Skeletal muscle cell (primary cell): ENCODE measurements at regions not wholly inside any gene's neighbourhood (a gene's known extent, or its start where the extent isn't known, plus 50 kb on each side); places are given as distances from the start of the nearest gene placed in this dataset.
"Not testable (repeated sequence)": the region's sequence is repeated elsewhere in the genome, so short reads cannot be mapped to it uniquely, and the experiment has no call there.

ENCODE experiments used
- DNase-seq: peaks from one replicate; pipeline ENCODE4 v3.0.0-alpha.2; 2010; ENCODE audit warnings: low read depth
- H3K4me3 ChIP-seq: 2 replicates; pipeline ENCODE4 v1.5.1; 2011; ENCODE audit warnings: low read depth, mild to moderate bottlenecking, control low read depth, low read length, moderate library complexity

DNA sequence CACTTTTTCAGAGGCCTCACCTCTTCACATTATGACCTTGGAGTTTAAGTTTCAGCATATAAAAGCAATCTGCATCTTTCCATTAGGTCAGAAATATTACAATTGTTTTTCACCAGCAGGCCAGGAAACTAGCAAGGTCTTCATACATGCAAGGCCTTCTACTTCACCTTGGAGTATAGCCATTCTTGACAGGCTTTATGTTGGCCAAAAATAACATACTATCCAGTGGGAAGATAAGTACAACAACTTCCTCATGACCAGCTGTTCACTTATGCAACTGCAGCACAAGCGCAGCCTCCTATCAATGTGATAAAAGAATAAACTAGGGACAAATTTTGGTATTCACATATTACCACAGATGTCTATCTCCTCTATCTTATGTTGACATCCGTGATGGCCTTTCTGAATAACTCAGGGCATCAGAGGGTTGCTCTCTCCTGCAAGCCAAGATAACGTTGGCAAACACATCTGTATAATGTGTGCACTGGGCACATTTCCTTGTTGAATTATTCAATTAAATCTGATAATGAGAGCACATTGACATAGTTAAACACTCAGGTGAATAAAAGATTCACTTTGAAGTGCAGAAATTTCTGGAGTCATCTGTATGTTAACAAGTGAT lies 239.8 kb downstream of the FZD1 start:
- H3K4me3 ChIP-seq: no peak overlapping the region
- DNase-seq: peak; percentile 20

DNA sequence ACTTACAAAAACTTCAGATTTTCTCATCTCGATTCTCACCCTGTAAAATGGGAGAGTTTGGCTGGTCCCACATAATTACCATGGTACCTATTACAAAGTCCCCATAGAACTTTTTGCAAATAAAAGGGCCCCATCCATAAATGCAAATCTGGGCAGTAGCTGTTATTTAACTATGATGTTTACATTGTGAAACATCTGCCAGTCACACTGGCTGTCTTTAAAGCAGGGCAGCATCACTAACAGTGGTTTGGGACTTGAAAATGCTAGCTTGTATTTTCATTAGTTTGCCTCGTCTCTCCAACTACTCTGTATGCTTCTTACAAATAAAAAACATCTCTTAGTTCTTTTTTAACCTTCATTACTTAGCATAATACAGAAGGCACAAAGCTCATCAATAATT lies 240.7 kb downstream of the FZD1 start:
- no peak for DNase-seq
- H3K4me3 ChIP-seq: no peak overlapping the region

DNA sequence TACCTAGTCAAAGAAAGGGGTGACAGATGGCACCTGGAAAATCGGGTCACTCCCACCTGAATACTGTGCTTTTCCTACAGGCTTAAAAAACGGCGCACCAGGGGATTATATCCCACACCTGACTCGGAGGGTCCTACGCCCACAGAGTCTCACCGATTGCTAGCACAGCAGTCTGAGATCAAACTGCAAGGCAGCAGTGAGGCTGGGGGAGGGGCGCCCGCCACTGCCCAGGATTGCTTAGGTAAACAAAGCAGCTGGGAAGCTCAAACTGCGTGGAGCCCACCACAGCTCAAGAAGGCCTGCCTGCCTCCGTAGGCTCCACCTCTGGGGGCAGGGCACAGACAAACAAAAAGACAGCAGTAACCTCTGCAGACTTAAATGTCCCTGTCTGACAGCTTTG lies 242.7 kb downstream of the FZD1 start:
- DNase-seq, H3K4me3 ChIP-seq: not testable (repeated sequence)

DNA sequence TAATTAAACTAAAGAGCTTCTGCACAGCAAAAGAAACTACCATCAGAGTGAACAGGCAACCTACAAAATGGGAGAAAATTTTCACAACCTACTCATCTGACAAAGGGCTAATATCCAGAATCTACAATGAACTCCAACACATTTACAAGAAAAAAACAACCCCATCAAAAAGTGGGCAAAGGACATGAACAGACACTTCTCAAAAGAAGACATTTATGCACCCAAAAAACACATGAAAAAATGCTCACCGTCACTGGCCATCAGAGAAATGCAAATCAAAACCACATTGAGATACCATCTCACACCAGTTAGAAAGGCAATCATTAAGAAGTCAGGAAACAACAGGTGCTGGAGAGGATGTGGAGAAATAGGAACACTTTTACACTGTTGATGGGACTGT lies 247.6 kb downstream of the FZD1 start:
- H3K4me3 ChIP-seq: not testable (repeated sequence)

DNA sequence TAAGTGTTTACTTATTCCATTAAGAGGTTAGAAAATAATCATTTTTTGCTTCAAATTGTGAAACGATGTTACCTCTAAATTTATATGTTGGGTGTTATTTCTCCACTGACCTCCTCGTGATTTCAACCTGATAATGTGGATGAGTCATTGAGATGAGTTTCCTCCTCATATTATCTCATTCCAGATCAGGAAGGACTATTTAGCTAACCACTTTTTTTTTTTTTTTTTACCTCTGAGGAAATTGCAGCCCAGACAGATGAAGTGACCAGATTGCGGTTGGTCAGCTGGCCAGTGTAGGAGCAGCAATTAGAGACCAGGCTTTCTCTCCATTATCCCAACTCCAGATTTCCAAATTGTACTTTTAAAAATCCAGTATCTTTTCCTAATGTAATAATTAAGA lies 248.7 kb downstream of the FZD1 start:
- no peak for DNase-seq
- no peak overlapping the region for H3K4me3 ChIP-seq

More for the DNA sequence above, 247.6 kb downstream of the FZD1 start:
- DNase-seq: not testable (repeated sequence)

DNA sequence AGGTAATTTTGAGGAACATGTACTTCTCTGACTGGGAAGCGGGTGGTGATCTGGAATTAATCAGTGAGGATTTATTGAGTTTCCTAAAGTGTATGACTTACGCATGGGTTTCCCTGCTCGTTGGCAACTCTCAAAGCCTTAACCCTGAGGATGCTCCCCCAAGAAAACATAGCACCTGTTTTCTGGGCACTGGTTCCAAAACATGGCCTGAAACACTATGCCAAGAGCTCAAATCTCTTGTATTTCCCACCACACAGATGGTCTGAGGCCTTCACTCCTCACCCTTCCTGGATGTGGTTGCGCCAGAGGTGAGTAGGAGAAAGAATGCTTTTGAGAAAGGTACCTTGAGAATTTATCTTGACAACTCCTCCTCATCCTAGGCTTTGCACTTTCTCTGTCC lies 250.4 kb downstream of the FZD1 start:
- H3K4me3 ChIP-seq: no peak overlapping the region
- DNase-seq: no peak

DNA sequence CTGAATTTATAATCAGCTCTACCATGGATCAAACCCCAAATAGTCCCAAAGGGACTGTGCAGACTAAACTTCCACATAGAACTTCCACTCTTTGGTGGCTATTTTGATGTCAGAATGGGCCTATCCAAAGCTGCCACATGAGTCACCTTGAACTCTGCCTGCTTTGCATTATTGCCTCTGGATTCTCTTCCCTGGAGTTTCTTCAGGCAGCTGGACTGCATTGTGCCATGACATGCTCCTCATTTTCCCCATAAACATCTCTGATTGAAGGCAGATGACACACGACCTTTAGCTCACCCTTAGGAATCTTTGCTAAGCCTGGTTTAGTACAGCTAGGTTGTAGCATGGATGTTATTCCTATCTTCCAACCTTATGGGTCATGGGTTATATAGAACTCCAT lies 251.7 kb downstream of the FZD1 start:
- no peak for DNase-seq
- no peak overlapping the region for H3K4me3 ChIP-seq

DNA sequence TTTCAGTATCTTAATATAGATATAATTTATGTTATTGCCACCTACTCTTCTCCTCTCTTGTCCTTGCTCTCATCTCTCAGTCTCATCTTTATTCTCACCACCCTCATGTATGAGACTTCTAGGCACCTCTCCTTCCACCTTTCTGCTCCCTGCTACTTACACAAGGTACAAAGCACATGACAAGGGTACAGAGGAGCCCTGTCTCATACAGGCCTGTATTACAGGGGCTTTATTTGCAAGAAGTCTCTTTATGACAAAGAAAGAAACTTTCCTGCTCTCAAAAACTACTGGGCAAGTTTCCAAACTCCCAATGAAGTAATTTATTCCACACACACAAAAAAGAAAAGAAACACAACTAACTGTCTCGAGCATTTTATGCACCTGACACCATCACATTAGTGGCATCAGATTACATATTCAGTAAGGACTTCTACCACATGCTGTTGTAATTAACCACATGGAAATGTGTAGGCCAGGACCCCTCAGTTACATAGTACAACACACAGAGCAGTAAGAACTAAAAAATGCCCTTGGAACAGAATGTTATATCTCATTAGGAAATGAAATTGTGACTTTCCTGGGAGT lies 253.1 kb downstream of the FZD1 start:
- H3K4me3 ChIP-seq: no peak overlapping the region
- no peak for DNase-seq

DNA sequence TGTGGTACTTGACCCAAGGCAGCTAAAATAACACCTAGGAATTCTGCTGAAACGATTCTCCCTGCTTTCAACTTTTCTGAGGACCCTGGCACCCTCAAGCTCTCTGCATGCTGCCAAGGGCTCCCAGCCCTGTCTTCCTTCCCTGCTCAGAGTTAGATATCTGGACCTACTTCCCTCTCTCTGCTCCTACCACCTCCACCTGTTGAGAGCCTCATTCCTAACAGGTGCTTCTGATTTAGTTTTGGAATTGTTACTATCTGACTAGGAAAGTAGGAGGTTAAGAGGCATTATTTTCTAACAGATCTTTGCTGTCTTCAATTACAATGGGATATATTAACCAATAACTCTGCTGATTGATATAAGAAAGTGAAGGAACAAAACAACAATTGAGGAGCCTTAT lies 253.8 kb downstream of the FZD1 start:
- DNase-seq: no peak

DNA sequence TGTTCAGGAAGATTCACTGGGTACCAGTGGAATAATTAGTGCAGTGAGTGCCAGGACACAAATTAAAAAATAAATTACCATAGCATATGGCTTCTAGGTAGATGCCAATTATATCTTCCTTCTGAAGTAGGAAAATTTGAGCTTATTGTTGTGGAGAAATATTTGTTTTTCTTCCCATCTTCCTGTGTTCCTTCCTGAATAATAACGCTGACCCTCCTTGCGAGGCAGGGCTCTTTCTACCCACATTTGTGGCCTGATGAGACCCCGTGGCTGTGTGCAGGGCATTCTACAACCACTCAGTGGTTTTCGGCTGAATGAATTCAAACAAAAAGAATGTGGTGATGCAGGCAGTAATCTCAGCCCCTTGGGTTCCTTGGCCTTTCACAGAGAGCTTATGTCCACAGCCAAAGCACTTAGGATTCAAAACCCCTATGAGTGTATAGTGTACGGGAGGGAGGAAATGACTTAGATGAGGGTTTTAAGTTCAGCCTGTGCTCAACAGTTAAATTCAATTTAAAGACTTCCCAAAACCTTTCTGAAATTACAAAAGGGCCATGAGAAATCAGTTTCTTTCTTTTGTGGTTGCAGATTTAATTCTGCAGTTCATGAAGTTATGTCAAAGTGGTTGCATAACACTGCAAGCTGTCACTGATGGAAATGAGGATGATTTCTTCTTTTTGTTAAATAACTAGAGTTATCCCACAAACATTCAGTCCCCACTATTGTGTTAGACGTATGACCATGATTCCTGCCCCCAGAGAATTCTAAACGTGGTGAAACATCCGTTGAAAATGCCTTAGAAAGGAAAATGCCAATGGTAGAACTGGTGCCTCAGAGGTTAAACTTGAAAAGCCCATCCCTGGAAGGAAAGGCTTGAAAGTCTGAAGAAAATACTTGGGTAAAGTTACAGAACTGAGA lies 255.3 kb downstream of the FZD1 start:
- H3K4me3 ChIP-seq: no peak overlapping the region
- peak; percentile 79 for DNase-seq

More for the DNA sequence above, 253.8 kb downstream of the FZD1 start:
- no peak overlapping the region for H3K4me3 ChIP-seq

DNA sequence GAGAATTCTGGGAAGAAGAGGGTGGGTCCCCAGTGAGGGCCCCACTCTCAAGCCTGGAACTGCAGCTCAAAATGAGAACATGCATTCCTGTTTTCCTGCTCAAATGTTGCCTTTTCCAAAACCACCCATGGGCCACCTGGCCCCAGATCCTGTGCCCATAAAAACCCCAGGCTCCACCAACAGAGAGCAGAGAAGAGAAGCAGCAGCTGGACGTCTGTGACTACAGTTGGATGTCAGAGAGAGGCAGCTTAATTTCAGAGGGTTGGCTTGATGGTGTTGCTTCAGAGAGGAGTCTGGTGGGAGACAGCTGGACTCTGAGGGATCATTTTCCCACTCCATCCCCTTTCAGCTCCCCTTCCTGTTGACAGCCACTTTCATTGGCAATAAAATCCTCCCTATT lies 256.4 kb downstream of the FZD1 start:
- H3K4me3 ChIP-seq: no peak overlapping the region
- no peak for DNase-seq

DNA sequence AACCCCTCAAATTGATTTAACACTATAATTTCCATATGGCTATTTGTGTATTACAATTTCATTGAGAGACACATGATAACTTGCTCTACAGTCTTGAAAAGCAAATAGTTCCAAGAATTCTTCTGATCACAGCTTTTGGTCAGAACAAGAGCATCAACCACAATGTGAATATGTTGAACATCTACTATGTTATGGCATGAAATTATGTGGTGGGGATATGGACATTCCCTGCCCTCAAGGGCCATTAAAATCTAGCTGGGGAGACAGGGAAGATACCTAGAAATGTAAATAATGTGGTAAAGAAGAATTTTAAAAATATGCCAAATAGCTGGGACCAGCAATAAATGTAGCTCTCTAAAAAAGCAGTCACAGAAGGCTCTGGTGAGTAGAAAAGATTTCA lies 262.2 kb downstream of the FZD1 start:
- no peak for DNase-seq

DNA sequence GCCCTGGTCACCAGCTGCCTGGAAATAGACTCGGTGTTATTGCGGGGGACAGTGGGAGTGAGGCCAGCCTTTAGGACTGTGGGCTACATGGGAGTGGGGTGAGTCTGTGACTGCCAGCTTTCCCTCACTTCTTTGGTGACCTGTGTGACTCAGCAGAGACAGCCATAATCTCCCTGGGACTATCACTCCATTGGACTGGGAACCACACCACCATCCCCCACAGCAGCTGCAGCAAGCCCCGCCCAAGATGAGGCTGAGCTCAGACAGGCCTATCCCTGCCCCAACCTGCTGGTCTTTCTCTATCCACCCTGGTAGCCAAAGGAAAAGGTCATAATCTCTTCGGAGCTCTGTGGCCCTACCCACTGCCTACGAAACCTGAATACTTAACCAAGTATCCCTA lies 263.2 kb downstream of the FZD1 start:
- no peak overlapping the region for H3K4me3 ChIP-seq
- DNase-seq: no peak

More for the DNA sequence above, 262.2 kb downstream of the FZD1 start:
- no peak overlapping the region for H3K4me3 ChIP-seq

DNA sequence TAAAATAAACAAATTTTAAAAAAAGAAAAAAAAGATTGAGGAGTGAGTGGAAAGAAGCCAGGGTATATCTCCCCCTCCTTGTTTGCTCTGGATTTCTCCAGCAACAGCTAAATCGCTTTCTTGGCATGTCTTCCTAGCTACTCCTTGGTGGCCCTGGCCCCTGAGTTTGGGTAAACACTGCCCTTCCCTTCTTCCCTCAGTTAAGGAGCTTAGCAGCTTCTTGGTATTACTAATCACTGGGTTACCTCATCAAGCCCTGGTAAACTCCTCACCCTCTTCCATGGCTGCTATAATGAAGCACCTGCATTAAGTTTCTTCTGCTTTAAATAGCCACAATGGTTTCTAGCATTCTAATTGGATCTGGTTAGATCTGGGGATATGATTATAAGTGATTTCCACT lies 269.8 kb downstream of the FZD1 start:
- no peak for DNase-seq
- H3K4me3 ChIP-seq: no peak overlapping the region

DNA sequence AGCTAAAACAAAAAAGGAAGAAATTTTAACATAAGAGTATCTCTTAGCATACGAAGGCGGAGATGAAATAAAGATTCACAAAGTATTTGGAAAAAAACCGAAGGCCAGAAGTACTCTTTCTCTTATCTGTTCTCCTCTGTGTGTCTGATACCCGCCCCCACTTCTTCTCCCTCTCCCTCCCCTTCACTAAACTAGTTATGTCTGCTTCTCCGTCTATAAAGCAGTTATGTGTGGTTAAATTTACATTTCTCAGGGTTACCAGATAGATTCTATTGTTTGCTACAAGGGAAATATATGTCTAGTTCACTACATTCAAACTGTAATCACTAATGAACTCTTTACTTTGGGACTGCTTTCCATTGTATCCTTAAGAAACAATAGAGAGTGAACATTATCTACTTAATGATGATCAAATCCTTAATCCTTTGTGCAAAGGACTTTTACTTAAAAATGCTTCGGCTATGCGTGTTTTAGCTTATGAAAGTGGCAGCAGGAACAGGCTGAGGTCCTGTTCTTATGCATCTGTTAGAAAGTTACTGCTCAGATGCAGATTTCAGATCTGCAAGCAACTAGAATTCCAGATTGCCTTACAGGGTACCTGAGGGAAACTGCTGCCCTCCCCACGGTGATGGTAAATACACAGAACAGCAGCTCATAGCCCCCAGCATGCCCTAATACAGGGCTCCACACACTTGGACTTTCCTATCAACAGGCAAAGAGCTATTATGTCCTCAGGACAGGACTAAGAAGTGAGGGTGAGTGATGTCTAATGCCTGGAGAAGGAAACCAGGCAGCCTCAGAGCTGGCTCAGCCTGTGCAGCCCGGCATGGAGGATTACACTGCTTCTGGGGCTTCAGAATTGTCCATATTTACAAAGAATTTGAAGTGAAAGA lies 273.3 kb downstream of the FZD1 start:
- no peak overlapping the region for H3K4me3 ChIP-seq
- no peak for DNase-seq

DNA sequence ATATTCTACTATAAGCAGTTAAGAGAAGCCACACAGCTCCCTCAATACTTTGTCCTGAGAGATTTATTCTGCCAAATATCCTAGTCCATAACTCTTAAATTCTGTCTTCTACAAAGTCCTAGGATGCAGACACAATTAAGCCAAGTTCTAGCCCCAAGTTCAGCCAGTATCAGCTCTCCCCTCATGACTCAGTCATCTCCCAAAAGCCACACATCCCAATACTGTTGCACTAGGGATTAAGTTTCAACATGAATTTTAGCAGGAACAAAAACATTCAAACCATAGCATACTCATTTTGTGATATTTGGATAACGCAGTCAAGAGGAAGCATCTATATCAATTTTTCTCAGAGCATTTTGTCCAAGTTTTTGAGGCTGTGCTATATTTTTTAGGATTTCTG lies 277.4 kb downstream of the FZD1 start:
- no peak for DNase-seq
- no peak overlapping the region for H3K4me3 ChIP-seq

DNA sequence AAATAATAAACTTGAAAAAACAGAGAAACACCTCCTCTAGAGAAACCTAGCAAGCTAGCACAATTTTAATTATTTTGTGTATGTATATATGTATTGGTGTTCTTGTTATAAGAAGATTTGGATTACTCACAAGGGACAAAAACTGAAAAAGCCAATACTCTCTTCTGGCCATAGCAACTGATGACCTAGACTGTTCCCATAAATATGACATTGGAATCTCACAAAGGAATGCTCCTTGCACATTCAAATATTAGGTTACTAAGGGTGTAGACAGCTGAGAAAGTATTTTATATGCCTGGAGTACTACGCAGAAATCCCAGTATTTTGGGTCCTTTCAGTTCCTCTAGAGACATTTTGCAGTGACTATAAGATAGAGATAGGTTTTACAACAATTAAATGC lies 279.4 kb downstream of the FZD1 start:
- no peak overlapping the region for H3K4me3 ChIP-seq
- DNase-seq: no peak

DNA sequence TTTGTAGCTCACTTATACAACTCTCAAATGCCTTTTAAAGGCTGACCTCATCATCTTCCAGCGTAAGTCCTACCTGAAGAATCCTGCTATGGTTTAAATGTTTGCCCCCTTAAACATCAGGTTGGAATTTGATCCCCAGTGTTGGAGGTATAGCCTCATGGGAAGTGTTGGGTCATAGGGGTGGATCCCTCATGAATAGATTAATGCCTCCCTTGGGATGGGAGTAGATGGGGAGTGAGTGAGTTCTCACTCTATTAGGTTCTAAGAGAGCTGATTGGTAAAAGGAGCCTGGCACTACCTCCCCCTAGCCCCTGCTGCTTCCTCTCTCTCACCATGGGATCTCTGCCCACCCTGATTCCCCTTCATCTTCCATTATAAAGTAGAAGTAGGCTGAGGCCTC lies 285.6 kb downstream of the FZD1 start:
- DNase-seq: no peak
- no peak overlapping the region for H3K4me3 ChIP-seq

DNA sequence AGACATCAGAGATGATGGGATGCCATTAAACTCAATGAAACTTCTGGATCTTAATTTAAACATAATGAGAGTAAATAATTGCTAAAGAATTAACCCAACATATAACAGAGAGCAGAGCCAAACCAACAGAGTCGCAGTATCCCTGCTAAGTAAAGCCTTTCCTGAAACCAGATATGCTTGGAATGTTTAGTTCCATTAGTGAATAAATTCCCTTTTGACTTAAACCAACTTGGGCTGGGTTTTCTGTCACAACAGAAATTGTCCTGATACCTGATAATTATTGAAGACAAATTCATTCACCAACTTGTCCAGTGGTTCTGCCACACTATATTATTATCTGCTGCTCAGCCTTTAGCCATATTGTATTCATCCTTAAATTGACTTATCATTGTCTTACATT lies 286.7 kb downstream of the FZD1 start:
- no peak for DNase-seq
- H3K4me3 ChIP-seq: no peak overlapping the region
